ENCODE measurements at regions not wholly inside any gene's neighbourhood (a gene's known extent, or its start where the extent isn't known, plus 50 kb on each side); places are given as distances from the start of the nearest gene placed in this dataset.

DNA sequence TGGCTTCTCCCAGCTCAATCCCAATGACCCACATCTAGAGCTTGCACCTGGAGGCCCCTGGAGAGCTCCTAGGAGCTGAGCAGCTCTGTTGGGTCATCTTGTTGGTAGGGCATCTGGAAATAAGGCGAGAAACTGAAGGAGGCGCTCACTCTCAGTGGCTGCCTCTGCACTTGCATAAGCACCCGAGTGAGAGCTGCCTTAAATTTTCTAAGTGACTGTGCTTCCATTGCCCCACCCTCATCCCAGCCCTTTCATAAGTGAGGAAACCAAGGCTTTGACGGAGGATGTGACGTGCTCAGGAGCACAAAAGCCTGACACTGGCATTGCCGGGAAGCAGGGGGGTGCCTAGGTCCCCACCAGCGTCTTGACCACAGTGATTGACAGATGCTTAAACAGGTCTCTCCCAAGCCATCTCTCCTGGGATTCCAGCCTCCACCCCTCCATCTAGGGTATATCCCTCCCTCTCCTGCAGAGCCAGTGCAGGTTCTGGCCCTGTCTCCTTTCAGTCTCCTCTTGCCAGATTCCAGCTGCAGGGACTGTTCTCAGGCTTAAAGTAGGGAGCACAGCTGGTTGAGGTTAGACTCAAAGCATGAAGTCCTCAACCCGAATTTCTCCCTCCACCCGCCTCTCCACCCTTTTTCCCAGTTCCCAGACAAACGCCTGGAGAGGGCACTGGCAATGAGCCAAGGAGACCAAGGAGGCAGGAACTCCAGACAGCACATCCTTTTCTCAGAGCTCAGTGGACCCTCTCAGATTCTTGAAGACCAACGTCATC, 113.7 kb downstream of the IRX5 start:
- no TSS peak for BruUV-seq (replicated peaks)
- FAIRE-seq (no peak), DNase-seq (ENCODE audit: low read depth, low spot score) (no peak)
- dilution Hi-C loops (cut with MboI; ENCODE audit: extremely low pct_ligation_motif_present, low sequenced_read_pairs) (no loop called here), intact Hi-C loops (cut with micrococcal nuclease) (no loop called here)
- H4K20me1 ChIP-seq (replicated peaks; ENCODE audit: control insufficient read depth, extremely low read depth, insufficient read depth, low read length) = no peaks in the 10 kb centered on the region
- no peak overlapping the region for H2AFZ ChIP-seq (ENCODE audit: low read depth, low read length)
- H3K9ac ChIP-seq (replicated peaks; ENCODE audit: extremely low read depth, insufficient read depth, low read length) = no peak overlapping the region
- H3K79me2 ChIP-seq (ENCODE audit: control insufficient read depth, insufficient read depth, low read length) = no peaks in the 10 kb centered on the region
- TF ChIP-seq MYC (IDR thresholded peaks at IDR 0.05; ENCODE audit: low read depth, low read length) = no peak
- no peak for TF ChIP-seq JUN (IDR thresholded peaks at IDR 0.05; ENCODE audit: borderline replicate concordance, insufficient read depth, insufficient read length, low read depth)
- TF ChIP-seq, protein P1, sequence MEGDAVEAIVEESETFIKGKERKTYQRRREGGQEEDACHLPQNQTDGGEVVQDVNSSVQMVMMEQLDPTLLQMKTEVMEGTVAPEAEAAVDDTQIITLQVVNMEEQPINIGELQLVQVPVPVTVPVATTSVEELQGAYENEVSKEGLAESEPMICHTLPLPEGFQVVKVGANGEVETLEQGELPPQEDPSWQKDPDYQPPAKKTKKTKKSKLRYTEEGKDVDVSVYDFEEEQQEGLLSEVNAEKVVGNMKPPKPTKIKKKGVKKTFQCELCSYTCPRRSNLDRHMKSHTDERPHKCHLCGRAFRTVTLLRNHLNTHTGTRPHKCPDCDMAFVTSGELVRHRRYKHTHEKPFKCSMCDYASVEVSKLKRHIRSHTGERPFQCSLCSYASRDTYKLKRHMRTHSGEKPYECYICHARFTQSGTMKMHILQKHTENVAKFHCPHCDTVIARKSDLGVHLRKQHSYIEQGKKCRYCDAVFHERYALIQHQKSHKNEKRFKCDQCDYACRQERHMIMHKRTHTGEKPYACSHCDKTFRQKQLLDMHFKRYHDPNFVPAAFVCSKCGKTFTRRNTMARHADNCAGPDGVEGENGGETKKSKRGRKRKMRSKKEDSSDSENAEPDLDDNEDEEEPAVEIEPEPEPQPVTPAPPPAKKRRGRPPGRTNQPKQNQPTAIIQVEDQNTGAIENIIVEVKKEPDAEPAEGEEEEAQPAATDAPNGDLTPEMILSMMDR (IDR thresholded peaks at IDR 0.05; ENCODE audit: extremely low read depth in 1 of 2, insufficient read depth in 1 of 2, low read depth in 1 of 2, low read length in 2 of 2) = no peak
- TF ChIP-seq POLR2A (IDR thresholded peaks at IDR 0.05; ENCODE audit: low read depth, low read length) = no peak
- TF ChIP-seq POLR2AphosphoS5 (IDR thresholded peaks at IDR 0.05; ENCODE audit: insufficient read depth, low read depth, low read length) = no peak
- no peak for TF ChIP-seq FOS (IDR thresholded peaks at IDR 0.05; ENCODE audit: borderline replicate concordance, insufficient read depth, low read length)
- TF ChIP-seq EZH2 (IDR thresholded peaks at IDR 0.05; ENCODE audit: borderline replicate concordance, low read depth, low read length, severe bottlenecking) = no peak
- TF ChIP-seq GATA2 (IDR thresholded peaks at IDR 0.05; ENCODE audit: insufficient read depth, insufficient read length, low read depth, low read length) = no peak
- TF ChIP-seq, protein P2, sequence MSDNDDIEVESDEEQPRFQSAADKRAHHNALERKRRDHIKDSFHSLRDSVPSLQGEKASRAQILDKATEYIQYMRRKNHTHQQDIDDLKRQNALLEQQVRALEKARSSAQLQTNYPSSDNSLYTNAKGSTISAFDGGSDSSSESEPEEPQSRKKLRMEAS (IDR thresholded peaks at IDR 0.05; ENCODE audit: insufficient read depth, insufficient read length) = no peak
- no peak overlapping the region for H3K4me3 ChIP-seq (replicated peaks in 1 of 3; ENCODE audit: insufficient read depth in 1 of 3, low read depth in 1 of 3, low read length in 3 of 3)
- H3K4me2 ChIP-seq (ENCODE audit: insufficient read depth, low read length) = no peak overlapping the region
- no peak overlapping the region for H3K27ac ChIP-seq (ENCODE audit: insufficient read depth, low read depth, low read length)
- H3K9me1 ChIP-seq (replicated peaks; ENCODE audit: control insufficient read depth, extremely low read depth, insufficient read depth, low read length) = no peaks in the 10 kb centered on the region
- ChIA-PET POLR2A (no interaction called here), CTCF (no interaction called here)
- no peaks in the 10 kb centered on the region for H3K27me3 ChIP-seq (ENCODE audit: control insufficient read depth in 2 of 2, insufficient read depth in 2 of 2, low read length in 2 of 2)
- H3K36me3 ChIP-seq (ENCODE audit: control insufficient read depth in 2 of 2, extremely low read depth in 1 of 2, insufficient read depth in 2 of 2, low read length in 2 of 2) = no peaks in the 10 kb centered on the region
- H3K4me1 ChIP-seq (ENCODE audit: control insufficient read depth, extremely low read depth, insufficient read depth, low read length) = no peaks in the 10 kb centered on the region
- H3K9me3 ChIP-seq (replicated peaks; ENCODE audit: control insufficient read depth, insufficient read depth, low read length) = no peaks in the 10 kb centered on the region

Data from endothelial cell of umbilical vein (primary cell).